RWPE2 (cell line): ENCODE measurements at regions not wholly inside any gene's neighbourhood (a gene's known extent, or its start where the extent isn't known, plus 50 kb on each side); places are given as distances from the start of the nearest gene placed in this dataset.
A peak's percentile ranks its signal among the peaks of the same experiment; 100 is the strongest.

ENCODE experiments used
- ATAC-seq: fragments of 200-7000 bp; cut with Tn5 transposase; 3 replicates; pipeline ENCODE4 v1.9.1; 2021; ENCODE audit warnings: low read depth
- DNase-seq: peaks from one replicate; pipeline ENCODE4 v3.0.0-alpha.2; 2020; ENCODE audit warnings: low spot score
- H3K27ac ChIP-seq: fragments of 450-650 bp; 2 replicates; pipeline ENCODE4 v1.5.1; 2017; ENCODE audit warnings: mild to moderate bottlenecking; ENCODE audit not compliant: poor library complexity, severe bottlenecking
- H3K27me3 ChIP-seq: fragments of 250-450 bp; sonication (Bioruptor Pico); 2 replicates; pipeline ENCODE4 v1.5.1; 2021; ENCODE audit warnings: mild to moderate bottlenecking, moderate library complexity; ENCODE audit not compliant: insufficient read depth, poor library complexity, severe bottlenecking
- H3K36me3 ChIP-seq: fragments of 250-450 bp; sonication (Bioruptor Pico); 2 replicates; pipeline ENCODE4 v1.5.1; 2020; ENCODE audit warnings: low read depth, mild to moderate bottlenecking, moderate library complexity
- H3K4me1 ChIP-seq: fragments of 250-450 bp; sonication (Bioruptor Pico); 2 replicates; pipeline ENCODE4 v1.5.1; 2021; ENCODE audit warnings: mild to moderate bottlenecking, moderate library complexity; ENCODE audit not compliant: insufficient read depth, poor library complexity, severe bottlenecking
- H3K4me3 ChIP-seq: fragments of 250-450 bp; sonication (Bioruptor Pico); 2 replicates; pipeline ENCODE4 v1.5.1; 2021; ENCODE audit warnings: mild to moderate bottlenecking, moderate library complexity; ENCODE audit not compliant: severe bottlenecking
- H3K9me3 ChIP-seq: fragments of 250-450 bp; sonication (Bioruptor Pico); 2 replicates; pipeline ENCODE4 v1.5.1; 2021; ENCODE audit warnings: mild to moderate bottlenecking, moderate library complexity; ENCODE audit not compliant: severe bottlenecking
- CTCF ChIP-seq: fragments of 450-650 bp; IDR thresholded peaks from one replicate; pipeline ENCODE4 v1.5.1; 2017; ENCODE audit warnings: mild to moderate bottlenecking, moderate library complexity; ENCODE audit not compliant: poor library complexity, severe bottlenecking

DNA sequence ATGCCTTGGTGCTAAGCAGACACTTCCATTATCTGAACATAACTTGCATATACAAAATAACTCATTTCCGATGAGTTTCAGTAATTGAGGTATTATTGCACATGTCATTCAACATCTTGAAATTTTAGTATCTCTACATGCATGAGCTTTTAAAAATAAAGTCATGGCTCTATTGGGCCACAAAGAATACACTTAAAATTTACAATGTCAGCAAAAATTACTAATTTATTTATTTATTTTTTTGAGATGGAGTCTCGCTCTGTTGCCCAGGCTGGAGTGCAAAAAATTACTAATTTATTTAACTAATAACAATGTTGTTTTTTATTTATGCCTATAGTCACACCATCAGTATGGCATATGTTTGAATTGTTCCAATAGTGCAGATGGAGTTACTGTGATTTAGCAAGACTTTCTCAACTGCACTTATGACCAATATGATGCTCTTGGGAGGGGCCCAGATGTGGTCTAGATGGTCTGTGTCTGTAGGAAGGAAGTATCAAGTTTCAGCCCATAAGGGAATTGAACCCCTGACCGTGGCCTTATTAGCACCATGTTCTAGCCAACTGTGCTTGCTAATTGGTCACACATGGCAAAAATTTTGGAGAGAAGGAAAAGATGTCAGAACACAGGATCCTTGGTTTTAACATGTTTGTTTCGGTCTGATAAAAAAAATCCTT, 370.7 kb upstream of the TSHZ2 start:
- Histone ChIP-seq H3K27ac (no peak overlapping the region), H3K27me3 (no peaks in the 10 kb centered on the region), H3K4me1 (no peaks in the 10 kb centered on the region), H3K36me3 (no peaks in the 10 kb centered on the region), H3K9me3 (no peaks in the 10 kb centered on the region), H3K4me3 (no peak overlapping the region)
- peak; percentile 17; the same call in 1 of the 3 replicates for ATAC-seq
- DNase-seq, result no peak
- no peak for TF ChIP-seq CTCF

DNA sequence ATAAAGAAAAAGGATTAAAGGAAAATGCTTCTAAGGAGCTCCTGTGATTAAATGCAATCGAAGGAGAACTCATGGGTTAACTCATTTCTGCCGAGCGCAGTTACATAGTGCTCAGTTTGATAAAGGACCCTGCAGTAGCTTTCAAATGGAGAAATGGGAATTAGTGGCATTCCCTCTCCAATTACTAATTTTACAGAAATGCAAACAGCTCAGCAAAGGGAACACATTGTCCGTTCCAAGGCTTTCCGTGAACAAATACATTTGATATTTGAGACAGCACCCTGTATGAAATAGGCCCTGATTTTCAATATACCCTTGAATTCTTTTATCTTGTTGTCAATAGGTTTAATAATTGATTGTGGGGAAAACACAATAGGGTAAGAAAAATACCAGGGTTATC, 375.9 kb upstream of the TSHZ2 start:
- no peak overlapping the region for H3K27ac ChIP-seq
- H3K4me3 ChIP-seq, result no peak overlapping the region
- ATAC-seq, result no peak
- TF ChIP-seq CTCF, result no peak
- H3K4me1 ChIP-seq, result no peaks in the 10 kb centered on the region
- no peaks in the 10 kb centered on the region for H3K36me3 ChIP-seq
- no peaks in the 10 kb centered on the region for H3K9me3 ChIP-seq
- H3K27me3 ChIP-seq, result no peaks in the 10 kb centered on the region
- no peak for DNase-seq

- H3K9me3 ChIP-seq, result no peaks in the 10 kb centered on the region
- no peak for ATAC-seq
- TF ChIP-seq CTCF, result no peak
- H3K4me1 ChIP-seq, result no peaks in the 10 kb centered on the region
- H3K27me3 ChIP-seq, result no peaks in the 10 kb centered on the region
- no peaks in the 10 kb centered on the region for H3K36me3 ChIP-seq
- H3K4me3 ChIP-seq, result no peak overlapping the region
- no peak overlapping the region for H3K27ac ChIP-seq
- DNase-seq, result no peak
Observed at GRCh38 chr20:52595518-52595917, 376.6 kb upstream of the TSHZ2 start.

GRCh38 chr20:52593654-52594053, 378.5 kb upstream of the TSHZ2 start:
- no peak overlapping the region for H3K4me3 ChIP-seq
- DNase-seq, result no peak
- peak; percentile 86 for ATAC-seq
- H3K9me3 ChIP-seq, result no peaks in the 10 kb centered on the region
- no peaks in the 10 kb centered on the region for H3K27me3 ChIP-seq
- no peak for TF ChIP-seq CTCF
- H3K27ac ChIP-seq, result no peak overlapping the region
- H3K36me3 ChIP-seq, result no peaks in the 10 kb centered on the region
- no peaks in the 10 kb centered on the region for H3K4me1 ChIP-seq

GRCh38 chr20:52592567-52592966, 379.6 kb upstream of the TSHZ2 start:
- no peaks in the 10 kb centered on the region for H3K36me3 ChIP-seq

More at GRCh38 chr20:52592567-52592966, 379.6 kb upstream of the TSHZ2 start:
- Histone ChIP-seq H3K9me3 (no peaks in the 10 kb centered on the region), H3K4me1 (no peaks in the 10 kb centered on the region), H3K27me3 (no peaks in the 10 kb centered on the region), H3K4me3 (no peak overlapping the region), H3K27ac (no peak overlapping the region)
- no peak for TF ChIP-seq CTCF
- ATAC-seq, result no peak
- no peak for DNase-seq
